Keratinocyte (primary cell): ENCODE measurements at regions not wholly inside any gene's neighbourhood (a gene's known extent, or its start where the extent isn't known, plus 50 kb on each side); places are given as distances from the start of the nearest gene placed in this dataset.

Experiments
- DNase-seq: peaks from one replicate; pipeline ENCODE4 v3.0.0-alpha.2; 2011; ENCODE audit warnings: low read depth, missing footprints, low spot score
- FAIRE-seq: peaks from 2 replicates; lab custom pipeline; 2011; peaks lifted over from hg19 to GRCh38; lab: Jason Lieb, UNC
- H2AFZ ChIP-seq: 2 replicates; pipeline ENCODE4 v1.6.0; 2012; ENCODE audit warnings: low read length, control low read depth, inconsistent platforms; ENCODE audit not compliant: control insufficient read depth
- H3K27ac ChIP-seq: 2 replicates; pipeline ENCODE4 v1.5.1; 2011; ENCODE audit warnings: low read length; ENCODE audit not compliant: control insufficient read depth, insufficient read depth
- H3K27me3 ChIP-seq: 3 replicates; pipeline ENCODE4 v1.6.0; 2011; ENCODE audit warnings: low read length; ENCODE audit not compliant: control insufficient read depth, insufficient read depth; ENCODE audit errors: extremely low read depth
- H3K36me3 ChIP-seq, 2 experiments: 2 replicates in 1 of 2; 3 replicates in 1 of 2; pipeline ENCODE4 v1.5.1; 2011; ENCODE audit warnings: low read length in 2 of 2, mild to moderate bottlenecking in 1 of 2; ENCODE audit not compliant: control insufficient read depth in 2 of 2, insufficient read depth in 2 of 2; ENCODE audit errors: extremely low read depth in 1 of 2
- H3K4me1 ChIP-seq: 3 replicates; pipeline ENCODE4 v1.5.1; 2011; ENCODE audit warnings: low read length; ENCODE audit not compliant: control insufficient read depth, insufficient read depth; ENCODE audit errors: extremely low read depth
- H3K4me2 ChIP-seq: 3 replicates; pipeline ENCODE4 v1.6.0; 2011; ENCODE audit warnings: low read depth, low read length; ENCODE audit not compliant: control insufficient read depth, insufficient read depth; ENCODE audit errors: extremely low read depth
- H3K4me3 ChIP-seq, 3 experiments: fragments of 200-600 bp in 1 of 3; sonication (generic) in 1 of 3; 2 replicates in 2 of 3; 3 replicates in 1 of 3; pipeline ENCODE4 v1.5.1; 2011 to 2016; ENCODE audit warnings: low read length in 3 of 3, mild to moderate bottlenecking in 3 of 3, control low read depth in 2 of 3, inconsistent platforms in 1 of 3, low read depth in 1 of 3, mixed read lengths in 1 of 3, mixed run types in 1 of 3, moderate library complexity in 1 of 3; ENCODE audit not compliant: control insufficient read depth in 2 of 3, insufficient read depth in 2 of 3; ENCODE audit errors: extremely low read depth in 1 of 3
- H3K79me2 ChIP-seq: 2 replicates; pipeline ENCODE4 v1.6.0; 2012; ENCODE audit warnings: low read length; ENCODE audit not compliant: control insufficient read depth, insufficient read depth
- H3K9ac ChIP-seq: 3 replicates; pipeline ENCODE4 v1.6.0; 2011; ENCODE audit warnings: low read length; ENCODE audit not compliant: control insufficient read depth, insufficient read depth; ENCODE audit errors: extremely low read depth
- H3K9me1 ChIP-seq: 3 replicates; pipeline ENCODE4 v1.6.0; 2011; ENCODE audit warnings: low read length; ENCODE audit not compliant: control insufficient read depth, insufficient read depth; ENCODE audit errors: extremely low read depth
- H3K9me3 ChIP-seq: 2 replicates; pipeline ENCODE4 v1.5.1; 2012; ENCODE audit warnings: low read depth, low read length; ENCODE audit not compliant: control insufficient read depth
- H4K20me1 ChIP-seq: 3 replicates; pipeline ENCODE4 v1.6.0; 2011; ENCODE audit warnings: low read length; ENCODE audit not compliant: control insufficient read depth, insufficient read depth; ENCODE audit errors: extremely low read depth
- CTCF ChIP-seq, 3 experiments: IDR thresholded peaks in 1 of 3; conservative IDR thresholded peaks in 1 of 3; optimal IDR thresholded peaks in 1 of 3; 2 replicates in 2 of 3; 3 replicates in 1 of 3; pipeline versions ENCODE3 to v1.5.1; 2011; ENCODE audit warnings: low read length in 3 of 3, mild to moderate bottlenecking in 3 of 3, moderate library complexity in 2 of 3, control low read depth in 1 of 3, inconsistent platforms in 1 of 3; ENCODE audit not compliant: insufficient read depth in 2 of 3; ENCODE audit errors: extremely low read depth in 1 of 3
- EZH2 ChIP-seq: IDR thresholded peaks from one replicate; pipeline ENCODE4 v1.6.1; 2012; ENCODE audit warnings: inconsistent platforms, mild to moderate bottlenecking, low read length, moderate library complexity
- dilution Hi-C: fragments of 300-500 bp; cut with MboI; formaldehyde crosslinking; loops from one replicate; pipeline ENCODE4 v1.7.0; 2020; ENCODE audit warnings: low sequenced_read_pairs; ENCODE audit not compliant: extremely low pct_ligation_motif_present

GRCh38 chr4:124862261-124862660, 149.7 kb upstream of the ANKRD50 start:
- Histone ChIP-seq H3K9me1 (no peaks in the 10 kb centered on the region), H3K9ac (no peak overlapping the region), H2AFZ (no peak overlapping the region), H3K36me3 (no peaks in the 10 kb centered on the region), H3K4me2 (no peak overlapping the region), H3K27ac (no peak overlapping the region), H4K20me1 (no peaks in the 10 kb centered on the region), H3K79me2 (no peaks in the 10 kb centered on the region), H3K4me3 (no peak overlapping the region), H3K9me3 (no peaks in the 10 kb centered on the region), H3K27me3 (no peaks in the 10 kb centered on the region), H3K4me1 (no peaks in the 10 kb centered on the region)
- no peak for FAIRE-seq
- no peak for TF ChIP-seq EZH2
- TF ChIP-seq CTCF (optimal IDR thresholded peaks at IDR 0.05 in 1 of 3, IDR thresholded peaks at IDR 0.05 in 1 of 3, conservative IDR thresholded peaks at IDR 0.05 in 1 of 3; ENCODE audit: extremely low read depth in 1 of 3, insufficient read depth in 2 of 3, low read length in 3 of 3): no peak
- dilution Hi-C loops: no loop called here
- DNase-seq: no peak

GRCh38 chr4:124861761-124862160, 149.2 kb upstream of the ANKRD50 start:
- no peaks in the 10 kb centered on the region for H3K4me1 ChIP-seq
- H3K79me2 ChIP-seq: no peaks in the 10 kb centered on the region
- H4K20me1 ChIP-seq: no peaks in the 10 kb centered on the region
- TF ChIP-seq CTCF (optimal IDR thresholded peaks at IDR 0.05 in 1 of 3, IDR thresholded peaks at IDR 0.05 in 1 of 3, conservative IDR thresholded peaks at IDR 0.05 in 1 of 3; ENCODE audit: extremely low read depth in 1 of 3, insufficient read depth in 2 of 3, low read length in 3 of 3) (no peak), EZH2 (no peak)
- H3K9me3 ChIP-seq: no peaks in the 10 kb centered on the region
- no peak overlapping the region for H2AFZ ChIP-seq
- no peak overlapping the region for H3K4me2 ChIP-seq
- no peaks in the 10 kb centered on the region for H3K9me1 ChIP-seq
- no peak overlapping the region for H3K4me3 ChIP-seq
- FAIRE-seq (no peak), DNase-seq (no peak)
- no peak overlapping the region for H3K9ac ChIP-seq
- H3K27me3 ChIP-seq: no peaks in the 10 kb centered on the region
- H3K36me3 ChIP-seq: no peaks in the 10 kb centered on the region
- dilution Hi-C loops: no loop called here
- no peak overlapping the region for H3K27ac ChIP-seq
